ENCODE measurements at regions not wholly inside any gene's neighbourhood (a gene's known extent, or its start where the extent isn't known, plus 50 kb on each side); places are given as distances from the start of the nearest gene placed in this dataset.

- Mint-ChIP-seq H3K9me3 (no peaks in the 10 kb centered on the region), H3K27me3 (ENCODE audit: low read depth) (no peaks in the 10 kb centered on the region), H3K36me3 (no peaks in the 10 kb centered on the region), H3K27ac (no peak overlapping the region), H3K4me3 (no peak overlapping the region), H3K4me1 (peaks cover 9% of the 10 kb centered on the region)
- no peak for TF ChIP-seq CTCF (IDR thresholded peaks at IDR 0.05; ENCODE audit: unreplicated experiment)
- DNase-seq (ENCODE audit: low spot score in 2 of 2, unreplicated experiment in 2 of 2): no peak
These were observed 464.8 kb downstream of the CBLN4 start for GRCh38 chr20:55540486-55540885.

GRCh38 chr20:55540013-55540412, 465.3 kb downstream of the CBLN4 start:
- Mint-ChIP-seq H3K9me3 (no peaks in the 10 kb centered on the region), H3K4me1 (peaks cover 9% of the 10 kb centered on the region), H3K27ac (no peak overlapping the region), H3K4me3 (no peak overlapping the region), H3K27me3 (ENCODE audit: low read depth) (no peaks in the 10 kb centered on the region), H3K36me3 (no peaks in the 10 kb centered on the region)
- no peak for DNase-seq (ENCODE audit: low spot score in 2 of 2, unreplicated experiment in 2 of 2)
- TF ChIP-seq CTCF (IDR thresholded peaks at IDR 0.05; ENCODE audit: unreplicated experiment): no peak

- H3K4me1 Mint-ChIP-seq: peaks cover 9% of the 10 kb centered on the region
- TF ChIP-seq CTCF (IDR thresholded peaks at IDR 0.05; ENCODE audit: unreplicated experiment): no peak
- no peak for DNase-seq (ENCODE audit: low spot score in 2 of 2, unreplicated experiment in 2 of 2)
- H3K27me3 Mint-ChIP-seq (ENCODE audit: low read depth): no peaks in the 10 kb centered on the region
- H3K36me3 Mint-ChIP-seq: no peaks in the 10 kb centered on the region
- H3K9me3 Mint-ChIP-seq: no peaks in the 10 kb centered on the region
- H3K4me3 Mint-ChIP-seq: no peak overlapping the region
- peak overlapping the region; percentile 79 for H3K27ac Mint-ChIP-seq
These were observed 466.9 kb downstream of the CBLN4 start for GRCh38 chr20:55538261-55538908.

GRCh38 chr20:55535366-55535765, 470.0 kb downstream of the CBLN4 start:
- no peaks in the 10 kb centered on the region for H3K36me3 Mint-ChIP-seq
- no peak for DNase-seq (ENCODE audit: low spot score in 2 of 2, unreplicated experiment in 2 of 2)
- peaks cover 9% of the 10 kb centered on the region for H3K4me1 Mint-ChIP-seq
- H3K27me3 Mint-ChIP-seq (ENCODE audit: low read depth): no peaks in the 10 kb centered on the region
- H3K9me3 Mint-ChIP-seq: no peaks in the 10 kb centered on the region
- TF ChIP-seq CTCF (IDR thresholded peaks at IDR 0.05; ENCODE audit: unreplicated experiment): no peak
- H3K27ac Mint-ChIP-seq: no peak overlapping the region
- H3K4me3 Mint-ChIP-seq: no peak overlapping the region

- no peaks in the 10 kb centered on the region for H3K36me3 Mint-ChIP-seq
These were observed 471.7 kb downstream of the CBLN4 start for GRCh38 chr20:55533632-55534031.

More at GRCh38 chr20:55533632-55534031, 471.7 kb downstream of the CBLN4 start:
- no peaks in the 10 kb centered on the region for H3K9me3 Mint-ChIP-seq
- H3K4me1 Mint-ChIP-seq: peaks cover 5% of the 10 kb centered on the region
- H3K27ac Mint-ChIP-seq: no peak overlapping the region
- H3K27me3 Mint-ChIP-seq (ENCODE audit: low read depth): no peaks in the 10 kb centered on the region
- no peak overlapping the region for H3K4me3 Mint-ChIP-seq
- no peak for TF ChIP-seq CTCF (IDR thresholded peaks at IDR 0.05; ENCODE audit: unreplicated experiment)
- no peak for DNase-seq (ENCODE audit: low spot score in 2 of 2, unreplicated experiment in 2 of 2)

Data from mesothelial cell of epicardium (in vitro differentiated cells).